ENCODE measurements at regions not wholly inside any gene's neighbourhood (a gene's known extent, or its start where the extent isn't known, plus 50 kb on each side); places are given as distances from the start of the nearest gene placed in this dataset.

GRCh38 chr3:4053975-4054374, 249.2 kb upstream of the SETMAR start:
- TF ChIP-seq, protein P1, sequence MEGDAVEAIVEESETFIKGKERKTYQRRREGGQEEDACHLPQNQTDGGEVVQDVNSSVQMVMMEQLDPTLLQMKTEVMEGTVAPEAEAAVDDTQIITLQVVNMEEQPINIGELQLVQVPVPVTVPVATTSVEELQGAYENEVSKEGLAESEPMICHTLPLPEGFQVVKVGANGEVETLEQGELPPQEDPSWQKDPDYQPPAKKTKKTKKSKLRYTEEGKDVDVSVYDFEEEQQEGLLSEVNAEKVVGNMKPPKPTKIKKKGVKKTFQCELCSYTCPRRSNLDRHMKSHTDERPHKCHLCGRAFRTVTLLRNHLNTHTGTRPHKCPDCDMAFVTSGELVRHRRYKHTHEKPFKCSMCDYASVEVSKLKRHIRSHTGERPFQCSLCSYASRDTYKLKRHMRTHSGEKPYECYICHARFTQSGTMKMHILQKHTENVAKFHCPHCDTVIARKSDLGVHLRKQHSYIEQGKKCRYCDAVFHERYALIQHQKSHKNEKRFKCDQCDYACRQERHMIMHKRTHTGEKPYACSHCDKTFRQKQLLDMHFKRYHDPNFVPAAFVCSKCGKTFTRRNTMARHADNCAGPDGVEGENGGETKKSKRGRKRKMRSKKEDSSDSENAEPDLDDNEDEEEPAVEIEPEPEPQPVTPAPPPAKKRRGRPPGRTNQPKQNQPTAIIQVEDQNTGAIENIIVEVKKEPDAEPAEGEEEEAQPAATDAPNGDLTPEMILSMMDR (conservative IDR thresholded peaks at IDR 0.05; ENCODE audit: low read depth, low read length): no peak
- H3K4me3 ChIP-seq (ENCODE audit: low read depth, low read length): no peak overlapping the region
- no peak for DNase-seq (ENCODE audit: low read depth)

- no peak for DNase-seq (ENCODE audit: low read depth)
- no peak overlapping the region for H3K4me3 ChIP-seq (ENCODE audit: low read depth, low read length)
- TF ChIP-seq, protein P1 (conservative IDR thresholded peaks at IDR 0.05; ENCODE audit: low read depth, low read length): no peak
Observed at GRCh38 chr3:4060064-4060463, 243.1 kb upstream of the SETMAR start.

GRCh38 chr3:4060603-4061002, 242.6 kb upstream of the SETMAR start:
- H3K4me3 ChIP-seq (ENCODE audit: low read depth, low read length): no peak overlapping the region
- TF ChIP-seq, protein P1 (conservative IDR thresholded peaks at IDR 0.05; ENCODE audit: low read depth, low read length): no peak
- DNase-seq (ENCODE audit: low read depth): no peak

DNA sequence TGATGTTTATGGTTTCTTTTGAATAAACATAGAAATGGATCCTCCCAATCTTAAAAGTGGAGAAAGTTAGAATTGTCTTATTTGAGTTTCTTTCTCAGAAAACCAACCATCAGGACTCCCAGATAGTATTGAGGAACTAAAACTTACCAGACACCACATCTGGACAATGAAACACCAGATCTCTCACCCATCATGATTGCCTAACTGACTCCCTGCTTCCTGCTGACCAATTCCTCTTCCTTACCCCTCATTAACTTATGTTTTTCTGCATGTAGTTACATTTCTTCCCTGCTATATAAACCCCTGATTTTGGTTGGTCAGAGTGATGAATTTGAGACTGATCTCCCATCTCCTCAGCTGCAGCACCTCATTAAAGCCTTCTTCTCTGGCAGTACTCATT, 242.0 kb upstream of the SETMAR start:
- TF ChIP-seq, protein P1 (conservative IDR thresholded peaks at IDR 0.05; ENCODE audit: low read depth, low read length): no peak
- DNase-seq (ENCODE audit: low read depth): no peak
- no peak overlapping the region for H3K4me3 ChIP-seq (ENCODE audit: low read depth, low read length)

- TF ChIP-seq, protein P1 (conservative IDR thresholded peaks at IDR 0.05; ENCODE audit: low read depth, low read length): no peak
- H3K4me3 ChIP-seq (ENCODE audit: low read depth, low read length): no peak overlapping the region
- no peak for DNase-seq (ENCODE audit: low read depth)
Observed at GRCh38 chr3:4061783-4062360, 241.3 kb upstream of the SETMAR start.

- TF ChIP-seq, protein P1 (conservative IDR thresholded peaks at IDR 0.05; ENCODE audit: low read depth, low read length): no peak
- H3K4me3 ChIP-seq (ENCODE audit: low read depth, low read length): no peak overlapping the region
- DNase-seq (ENCODE audit: low read depth): no peak
Observed at GRCh38 chr3:4062621-4063020, 240.5 kb upstream of the SETMAR start.

GRCh38 chr3:4063916-4064574, 239.1 kb upstream of the SETMAR start:
- no peak overlapping the region for H3K4me3 ChIP-seq (ENCODE audit: low read depth, low read length)
- TF ChIP-seq, protein P1 (conservative IDR thresholded peaks at IDR 0.05; ENCODE audit: low read depth, low read length): no peak
- no peak for DNase-seq (ENCODE audit: low read depth)
